ENCODE measurements at regions not wholly inside any gene's neighbourhood (a gene's known extent, or its start where the extent isn't known, plus 50 kb on each side); places are given as distances from the start of the nearest gene placed in this dataset.

DNA sequence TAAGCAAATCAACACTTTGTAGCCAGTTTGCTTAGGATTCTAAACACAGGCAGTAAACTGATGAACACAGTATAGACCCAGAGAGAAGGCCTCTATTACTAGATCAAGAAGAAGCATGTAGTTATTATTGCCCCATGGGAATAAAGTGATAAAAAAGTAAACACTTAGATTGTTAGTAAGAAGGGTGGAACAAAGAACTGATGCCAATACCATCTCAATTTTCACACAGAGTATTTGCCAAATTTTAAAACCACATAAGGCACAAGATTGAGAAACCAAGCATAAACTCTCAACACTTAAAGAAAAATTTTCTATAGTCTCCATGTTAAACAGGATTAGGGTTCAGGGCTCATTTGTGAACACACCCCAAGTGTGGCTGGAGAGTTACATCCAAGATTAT is 77.0 kb upstream of the SYT1 start:
- Histone ChIP-seq H2AFZ (ENCODE audit: low read length) (no peak overlapping the region), H3K9me2 (replicated peaks; ENCODE audit: low read depth, low read length) (no peaks in the 10 kb centered on the region), H3K9me3 (ENCODE audit: insufficient read depth, low read depth, low read length) (no peaks in the 10 kb centered on the region), H4K20me1 (ENCODE audit: insufficient read depth, low read length, poor library complexity, severe bottlenecking) (no peaks in the 10 kb centered on the region), H3F3A (ENCODE audit: low read depth) (no peaks in the 10 kb centered on the region), H3K27me3 (ENCODE audit: insufficient read depth, low read length, poor library complexity, severe bottlenecking) (no peaks in the 10 kb centered on the region), H3K4me2 (ENCODE audit: low read depth, low read length, poor library complexity, severe bottlenecking) (no peak overlapping the region), H3K36me3 (ENCODE audit: insufficient read depth, low read length) (no peaks in the 10 kb centered on the region), H3K4me1 (ENCODE audit: insufficient read depth, low read length, poor library complexity, severe bottlenecking) (no peaks in the 10 kb centered on the region), H3K9ac (ENCODE audit: low read depth, low read length, poor library complexity, severe bottlenecking) (no peak overlapping the region), H3K79me2 (ENCODE audit: insufficient read depth, low read length) (no peaks in the 10 kb centered on the region), H3K4me3 (ENCODE audit: low read length, poor library complexity, severe bottlenecking) (no peak overlapping the region)
- TF ChIP-seq, protein P1, sequence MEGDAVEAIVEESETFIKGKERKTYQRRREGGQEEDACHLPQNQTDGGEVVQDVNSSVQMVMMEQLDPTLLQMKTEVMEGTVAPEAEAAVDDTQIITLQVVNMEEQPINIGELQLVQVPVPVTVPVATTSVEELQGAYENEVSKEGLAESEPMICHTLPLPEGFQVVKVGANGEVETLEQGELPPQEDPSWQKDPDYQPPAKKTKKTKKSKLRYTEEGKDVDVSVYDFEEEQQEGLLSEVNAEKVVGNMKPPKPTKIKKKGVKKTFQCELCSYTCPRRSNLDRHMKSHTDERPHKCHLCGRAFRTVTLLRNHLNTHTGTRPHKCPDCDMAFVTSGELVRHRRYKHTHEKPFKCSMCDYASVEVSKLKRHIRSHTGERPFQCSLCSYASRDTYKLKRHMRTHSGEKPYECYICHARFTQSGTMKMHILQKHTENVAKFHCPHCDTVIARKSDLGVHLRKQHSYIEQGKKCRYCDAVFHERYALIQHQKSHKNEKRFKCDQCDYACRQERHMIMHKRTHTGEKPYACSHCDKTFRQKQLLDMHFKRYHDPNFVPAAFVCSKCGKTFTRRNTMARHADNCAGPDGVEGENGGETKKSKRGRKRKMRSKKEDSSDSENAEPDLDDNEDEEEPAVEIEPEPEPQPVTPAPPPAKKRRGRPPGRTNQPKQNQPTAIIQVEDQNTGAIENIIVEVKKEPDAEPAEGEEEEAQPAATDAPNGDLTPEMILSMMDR (conservative IDR thresholded peaks at IDR 0.05; ENCODE audit: low read length) = no peak
- no peak for TF ChIP-seq EZH2phosphoT487 (IDR thresholded peaks at IDR 0.05; ENCODE audit: borderline replicate concordance)

DNA sequence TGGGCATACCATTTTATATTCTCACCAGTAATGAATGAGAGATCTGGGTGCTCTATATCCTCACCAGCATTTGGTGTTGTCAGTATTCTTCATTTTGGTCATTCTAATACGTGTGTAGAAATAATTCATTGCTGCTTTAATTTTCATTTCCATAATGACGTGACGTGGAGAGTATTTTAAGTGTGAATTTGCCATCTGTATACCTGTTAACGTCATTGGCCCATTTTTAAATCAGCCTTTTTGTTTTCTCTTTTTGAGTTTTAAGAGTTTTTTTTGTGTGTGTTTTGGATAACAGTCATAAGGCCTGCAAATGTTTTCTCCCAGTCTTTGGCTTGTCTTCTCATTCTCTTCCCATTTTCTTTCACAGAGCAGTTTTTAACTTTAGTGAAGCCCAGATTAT is 74.4 kb upstream of the SYT1 start:
- Histone ChIP-seq H3K79me2 (ENCODE audit: insufficient read depth, low read length) (no peaks in the 10 kb centered on the region), H3K4me2 (ENCODE audit: low read depth, low read length, poor library complexity, severe bottlenecking) (no peak overlapping the region), H3K36me3 (ENCODE audit: insufficient read depth, low read length) (no peaks in the 10 kb centered on the region), H3K27me3 (ENCODE audit: insufficient read depth, low read length, poor library complexity, severe bottlenecking) (no peaks in the 10 kb centered on the region), H3K9ac (ENCODE audit: low read depth, low read length, poor library complexity, severe bottlenecking) (no peak overlapping the region), H3K9me3 (ENCODE audit: insufficient read depth, low read depth, low read length) (no peaks in the 10 kb centered on the region), H3K4me3 (ENCODE audit: low read length, poor library complexity, severe bottlenecking) (no peak overlapping the region), H3K9me2 (replicated peaks; ENCODE audit: low read depth, low read length) (no peaks in the 10 kb centered on the region), H3K4me1 (ENCODE audit: insufficient read depth, low read length, poor library complexity, severe bottlenecking) (no peaks in the 10 kb centered on the region), H3F3A (ENCODE audit: low read depth) (no peaks in the 10 kb centered on the region), H2AFZ (ENCODE audit: low read length) (no peak overlapping the region), H4K20me1 (ENCODE audit: insufficient read depth, low read length, poor library complexity, severe bottlenecking) (no peaks in the 10 kb centered on the region)
- TF ChIP-seq EZH2phosphoT487 (IDR thresholded peaks at IDR 0.05; ENCODE audit: borderline replicate concordance) = no peak
- TF ChIP-seq, protein P1 (conservative IDR thresholded peaks at IDR 0.05; ENCODE audit: low read length) = no peak

DNA sequence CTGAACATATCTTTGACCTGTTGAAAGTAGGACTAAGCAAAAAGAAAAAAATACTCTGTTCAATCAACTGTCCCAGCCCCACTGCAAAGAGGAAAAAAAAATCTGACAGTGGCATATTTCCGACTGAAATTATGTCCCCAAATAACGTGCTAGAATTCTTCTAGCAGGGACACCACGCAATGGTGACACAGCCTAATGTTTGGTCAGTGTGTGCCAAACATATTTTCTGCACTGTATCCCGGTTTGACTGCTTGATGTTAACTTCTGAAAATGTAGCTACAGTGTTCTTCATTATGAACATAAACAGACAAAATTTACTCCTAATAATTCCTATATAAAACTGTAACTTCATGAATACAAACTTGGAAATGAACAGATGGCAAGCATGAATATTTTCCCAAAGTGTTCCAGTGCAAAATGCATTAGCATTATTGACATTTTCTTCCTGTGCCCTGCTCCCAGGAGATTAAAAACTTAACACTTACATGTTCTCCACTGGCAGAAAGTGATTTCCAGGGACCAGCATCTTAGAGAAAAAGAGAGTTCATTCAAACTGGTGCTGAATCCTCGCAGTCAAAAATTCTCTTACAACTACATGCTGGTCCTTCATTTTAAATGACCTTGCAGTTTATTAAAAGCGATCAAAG is 72.4 kb upstream of the SYT1 start:
- Histone ChIP-seq H3K9ac (ENCODE audit: low read depth, low read length, poor library complexity, severe bottlenecking) (no peak overlapping the region), H3K79me2 (ENCODE audit: insufficient read depth, low read length) (no peaks in the 10 kb centered on the region), H3K27me3 (ENCODE audit: insufficient read depth, low read length, poor library complexity, severe bottlenecking) (no peaks in the 10 kb centered on the region), H4K20me1 (ENCODE audit: insufficient read depth, low read length, poor library complexity, severe bottlenecking) (no peaks in the 10 kb centered on the region), H3K4me1 (ENCODE audit: insufficient read depth, low read length, poor library complexity, severe bottlenecking) (no peaks in the 10 kb centered on the region), H3K4me3 (ENCODE audit: low read length, poor library complexity, severe bottlenecking) (no peak overlapping the region), H3F3A (ENCODE audit: low read depth) (no peaks in the 10 kb centered on the region), H3K9me2 (replicated peaks; ENCODE audit: low read depth, low read length) (no peaks in the 10 kb centered on the region), H3K4me2 (ENCODE audit: low read depth, low read length, poor library complexity, severe bottlenecking) (no peak overlapping the region), H3K36me3 (ENCODE audit: insufficient read depth, low read length) (no peaks in the 10 kb centered on the region), H3K9me3 (ENCODE audit: insufficient read depth, low read depth, low read length) (no peaks in the 10 kb centered on the region), H2AFZ (ENCODE audit: low read length) (no peak overlapping the region)
- TF ChIP-seq, protein P1 (conservative IDR thresholded peaks at IDR 0.05; ENCODE audit: low read length) = no peak
- no peak for TF ChIP-seq EZH2phosphoT487 (IDR thresholded peaks at IDR 0.05; ENCODE audit: borderline replicate concordance)

Measured in Loucy (cell line).